K562 (cell line): ENCODE measurements at regions not wholly inside any gene's neighbourhood (a gene's known extent, or its start where the extent isn't known, plus 50 kb on each side); places are given as distances from the start of the nearest gene placed in this dataset.

Source experiments
- ATAC-seq: fragments of 200-7000 bp; cut with Tn5 transposase; 3 replicates; pipeline ENCODE4 v1.9.1; 2020; ENCODE audit warnings: moderate library complexity
- BruUV-seq: library from RNA; stranded (reverse); fragments of 400-500 nt; replicated peaks from 2 replicates; lab custom pipeline; 2021; lab: Mats Ljungman, UMichigan
- CTCF ChIA-PET: fragments of 300-600 bp; formaldehyde crosslinking; extraction: SDS; loops from one replicate; lab custom pipeline; 2021; ENCODE audit warnings: low intra/inter-chr PET ratio; lab: Yijun Ruan, JAX
- POLR2A ChIA-PET: fragments of 300-600, 350-650 bp; sonication (Branson Sonifier 250); formaldehyde crosslinking; extraction: SDS; loops from one replicate; lab custom pipeline; 2021; ENCODE audit warnings: antibody characterized with exemption, inconsistent platforms; lab: Yijun Ruan, JAX
- DNase-seq, 4 experiments: peaks; one replicate each; pipeline versions ENCODE4 v3.0.0 to v3.0.0-alpha.2; 2011 to 2018; ENCODE audit warnings: low spot score in 3 of 4, mixed read lengths in 3 of 4; ENCODE audit errors: extremely low read depth in 1 of 4
- FAIRE-seq: peaks from 2 replicates; lab custom pipeline; 2011; peaks lifted over from hg19 to GRCh38; lab: Jason Lieb, UNC
- H2AFZ ChIP-seq: 2 replicates; pipeline ENCODE4 v1.6.0; 2011; ENCODE audit warnings: low read depth, low read length, control low read depth, inconsistent platforms
- H3K27ac ChIP-seq: fragments of 200-600 bp; 3 replicates; pipeline ENCODE4 v1.8.0; 2011; ENCODE audit warnings: low read depth, mild to moderate bottlenecking, control low read depth, inconsistent platforms, low read length, moderate library complexity, mixed read lengths; ENCODE audit errors: extremely low read depth
- H3K27me3 ChIP-seq, 2 experiments: fragments of 300-600 bp in 1 of 2; 2 replicates in 1 of 2; 3 replicates in 1 of 2; pipeline versions ENCODE4 v1.6.0 to v1.8.0; 2011; ENCODE audit warnings: inconsistent platforms in 2 of 2, low read length in 2 of 2, mild to moderate bottlenecking in 1 of 2, mixed read lengths in 1 of 2, moderate library complexity in 1 of 2; ENCODE audit not compliant: control insufficient read depth in 2 of 2, insufficient read depth in 2 of 2
- H3K36me3 ChIP-seq: fragments of 300-600 bp; 3 replicates; pipeline ENCODE4 v1.8.0; 2011; ENCODE audit warnings: mild to moderate bottlenecking, low read length, inconsistent platforms; ENCODE audit not compliant: control insufficient read depth, insufficient read depth
- H3K4me1 ChIP-seq, 2 experiments: fragments of 200-600 bp in 1 of 2; replicated peaks in 1 of 2; 2 replicates in 1 of 2; 3 replicates in 1 of 2; pipeline versions ENCODE4 v1.5.1 to v1.8.0; 2011; ENCODE audit warnings: inconsistent platforms in 2 of 2, low read length in 2 of 2, mild to moderate bottlenecking in 1 of 2, mixed read lengths in 1 of 2, moderate library complexity in 1 of 2; ENCODE audit not compliant: control insufficient read depth in 2 of 2, insufficient read depth in 2 of 2
- H3K4me2 ChIP-seq: 2 replicates; pipeline ENCODE4 v1.6.1; 2011; ENCODE audit warnings: low read length, control low read depth, inconsistent platforms, mixed read lengths; ENCODE audit not compliant: insufficient read depth
- H3K4me3 ChIP-seq: fragments of 200-600 bp; sonication (generic), shearing (Covaris generic); 2 replicates; pipeline ENCODE4 v1.5.1; 2016; ENCODE audit warnings: control low read depth, inconsistent platforms
- H3K79me2 ChIP-seq: fragments of 200-600 bp; 3 replicates; pipeline ENCODE4 v1.8.0; 2011; ENCODE audit warnings: low read length, inconsistent platforms; ENCODE audit not compliant: control insufficient read depth, insufficient read depth
- H3K9ac ChIP-seq, 2 experiments: 2 replicates each; pipeline versions ENCODE4 v1.6.0 to v1.6.1; 2011; ENCODE audit warnings: low read depth in 2 of 2, low read length in 2 of 2, control low read depth in 1 of 2, inconsistent platforms in 1 of 2, mild to moderate bottlenecking in 1 of 2, mixed read lengths in 1 of 2; ENCODE audit not compliant: insufficient read depth in 1 of 2
- H3K9me1 ChIP-seq: one replicate; pipeline ENCODE4 v1.6.0; 2011; ENCODE audit warnings: inconsistent platforms, mild to moderate bottlenecking, low read length, moderate library complexity; ENCODE audit not compliant: control insufficient read depth, insufficient read depth
- H3K9me3 ChIP-seq: replicated peaks from 2 replicates; pipeline ENCODE4 v1.5.1; 2011; ENCODE audit warnings: low read depth, low read length, inconsistent platforms; ENCODE audit not compliant: control insufficient read depth, insufficient read depth
- H4K20me1 ChIP-seq: replicated peaks from 2 replicates; pipeline ENCODE4 v1.6.1; 2011; ENCODE audit warnings: low read length, inconsistent platforms, mixed read lengths; ENCODE audit not compliant: control insufficient read depth, insufficient read depth
- C11orf30 ChIP-seq: fragments of 450-650 bp; IDR thresholded peaks from 2 replicates; pipeline ENCODE4 v1.6.1; 2016; ENCODE audit warnings: low read depth, mild to moderate bottlenecking
- HSF4 ChIP-seq: fragments of 250-450 bp; sonication (Bioruptor Pico); IDR thresholded peaks from 2 replicates; pipeline ENCODE4 v2.1.2; 2022; ENCODE audit warnings: mild to moderate bottlenecking, moderate library complexity, borderline replicate concordance
- IFI16 ChIP-seq: fragments of 250-450 bp; sonication (Bioruptor Pico); IDR thresholded peaks from 2 replicates; pipeline ENCODE4 v2.1.2; 2022; ENCODE audit warnings: mild to moderate bottlenecking, inconsistent platforms
- ZNF316 ChIP-seq: fragments of 450-650 bp; IDR thresholded peaks from 2 replicates; pipeline ENCODE4 v1.6.1; 2016
- ZNF41 ChIP-seq: fragments of 250-450 bp; sonication (Bioruptor Pico); conservative IDR thresholded peaks from 2 replicates; pipeline ENCODE4 v1.4.0; 2020; ENCODE audit warnings: mild to moderate bottlenecking
- WGBS: fragments of 100-300 bp; shearing (Covaris generic); methylation state at CpG from one replicate; pipeline ENCODE4 v1.1.6; 2016; ENCODE audit warnings: low coverage, mixed read lengths; ENCODE audit not compliant: insufficient coverage; ENCODE audit errors: missing lambda C conversion rate; 5-methylcytosine and 5-hydroxymethylcytosine counted together
- in situ Hi-C: fragments of 300-500 bp; cut with MboI; formaldehyde crosslinking; loops from 4 replicates; pipeline ENCODE4 v1.15.0; 2018; ENCODE audit warnings: inconsistent platforms, mixed read lengths
- intact Hi-C: fragments of 100-400 bp; cut with micrococcal nuclease; formaldehyde crosslinking; loops from 2 replicates; pipeline ENCODE4 v1.14.2; 2022
- TF ChIP-seq, protein P1 (sequence below): sonication (generic); formaldehyde crosslinking; IDR thresholded peaks from 2 replicates; pipeline ENCODE4 v1.8.1; 2023; ENCODE audit warnings: mild to moderate bottlenecking, missing genetic modification reagents

DNA sequence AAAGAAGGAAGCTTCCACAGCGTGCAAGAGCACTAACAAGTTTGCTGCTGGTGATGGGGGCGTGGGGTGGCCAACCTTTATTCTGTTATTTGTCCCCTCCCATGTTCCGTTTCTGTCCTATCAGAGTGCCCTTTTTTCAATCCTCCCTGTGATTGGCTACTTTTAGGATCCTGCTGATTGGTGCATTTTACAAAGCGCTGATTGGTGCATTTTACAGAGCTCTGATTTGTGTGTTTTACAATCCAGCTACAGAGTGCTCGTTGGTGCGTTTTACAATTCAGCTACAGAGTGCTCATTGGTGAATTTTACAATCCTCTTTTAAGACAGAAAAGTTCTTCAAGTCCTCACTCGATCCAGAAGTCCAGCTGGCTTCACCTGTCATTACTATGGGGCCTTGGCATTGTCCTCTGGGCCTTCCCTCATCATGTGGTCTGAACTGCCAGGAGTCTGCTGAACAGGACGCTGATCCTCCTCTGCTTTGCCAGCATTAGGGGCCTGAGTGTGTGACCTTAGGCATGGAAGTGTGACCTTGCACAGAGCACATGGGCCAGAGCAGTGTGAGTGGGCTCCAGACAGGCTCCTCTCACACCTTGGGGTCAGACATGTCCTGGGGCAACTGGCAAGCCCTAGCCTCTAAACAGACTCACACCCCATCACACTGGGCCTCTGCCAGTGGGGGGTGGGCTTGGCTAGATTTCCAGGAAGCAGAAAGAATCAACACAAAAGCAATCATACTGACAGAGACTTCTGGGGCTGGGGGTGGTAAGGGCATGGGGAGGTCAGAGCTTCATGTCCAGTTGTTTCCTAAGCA is 167.4 kb downstream of the PTPN20 start:
- H3K27ac ChIP-seq: no peak overlapping the region
- BruUV-seq: no TSS peak
- H3K4me3 ChIP-seq: no peak overlapping the region
- no peaks in the 10 kb centered on the region for H3K4me1 ChIP-seq
- H3K79me2 ChIP-seq: no peaks in the 10 kb centered on the region
- no peaks in the 10 kb centered on the region for H3K9me1 ChIP-seq
- H3K4me2 ChIP-seq: no peak overlapping the region
- FAIRE-seq: no peak
- intact Hi-C loops: no loop called here
- peaks cover 2 to 15% of the 10 kb centered on the region in 2 experiments for H3K27me3 ChIP-seq
- no peaks in the 10 kb centered on the region for H3K9me3 ChIP-seq
- CTCF ChIA-PET: interaction anchor here (0.7 kb wide), 1 partner anchor 37 kb away, joined by 3 read pairs; no protein-coding TSS in a partner anchor
- no peaks in the 10 kb centered on the region for H3K36me3 ChIP-seq
- H2AFZ ChIP-seq: no peak overlapping the region
- no peak for TF ChIP-seq HSF4 (CRISPR knock-in tag)
- peak; percentile 64 for TF ChIP-seq ZNF316
- no peak for TF ChIP-seq ZNF41 (CRISPR knock-in tag)
- TF ChIP-seq C11orf30: 0 out of 2 replicates have a peak, but pooled peaks have one; percentile 14
- no peak for TF ChIP-seq IFI16
- TF ChIP-seq, protein P1, sequence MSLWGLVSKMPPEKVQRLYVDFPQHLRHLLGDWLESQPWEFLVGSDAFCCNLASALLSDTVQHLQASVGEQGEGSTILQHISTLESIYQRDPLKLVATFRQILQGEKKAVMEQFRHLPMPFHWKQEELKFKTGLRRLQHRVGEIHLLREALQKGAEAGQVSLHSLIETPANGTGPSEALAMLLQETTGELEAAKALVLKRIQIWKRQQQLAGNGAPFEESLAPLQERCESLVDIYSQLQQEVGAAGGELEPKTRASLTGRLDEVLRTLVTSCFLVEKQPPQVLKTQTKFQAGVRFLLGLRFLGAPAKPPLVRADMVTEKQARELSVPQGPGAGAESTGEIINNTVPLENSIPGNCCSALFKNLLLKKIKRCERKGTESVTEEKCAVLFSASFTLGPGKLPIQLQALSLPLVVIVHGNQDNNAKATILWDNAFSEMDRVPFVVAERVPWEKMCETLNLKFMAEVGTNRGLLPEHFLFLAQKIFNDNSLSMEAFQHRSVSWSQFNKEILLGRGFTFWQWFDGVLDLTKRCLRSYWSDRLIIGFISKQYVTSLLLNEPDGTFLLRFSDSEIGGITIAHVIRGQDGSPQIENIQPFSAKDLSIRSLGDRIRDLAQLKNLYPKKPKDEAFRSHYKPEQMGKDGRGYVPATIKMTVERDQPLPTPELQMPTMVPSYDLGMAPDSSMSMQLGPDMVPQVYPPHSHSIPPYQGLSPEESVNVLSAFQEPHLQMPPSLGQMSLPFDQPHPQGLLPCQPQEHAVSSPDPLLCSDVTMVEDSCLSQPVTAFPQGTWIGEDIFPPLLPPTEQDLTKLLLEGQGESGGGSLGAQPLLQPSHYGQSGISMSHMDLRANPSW (CRISPR knock-in tag): no peak
- TF ChIP-seq, all 486 proteins: peak for 2
- in situ Hi-C loops: no loop called here
- DNase-seq (no peak), ATAC-seq (no peak)
- Histone ChIP-seq H4K20me1 (no peaks in the 10 kb centered on the region), H3K9ac (no peak overlapping the region)
- POLR2A ChIA-PET: no interaction called here
- WGBS: 0% methylated on average over 8 of the region's 8 CpGs
